SK-N-SH (cell line): ENCODE measurements at regions not wholly inside any gene's neighbourhood (a gene's known extent, or its start where the extent isn't known, plus 50 kb on each side); places are given as distances from the start of the nearest gene placed in this dataset.

ENCODE experiments used
- CTCF ChIA-PET: fragments of 300-600, 350-600 bp; formaldehyde crosslinking; extraction: SDS; loops from one replicate; lab custom pipeline; 2021; lab: Yijun Ruan, JAX
- POLR2A ChIA-PET: fragments of 350-600 bp; sonication (Branson Sonifier 250); formaldehyde crosslinking; extraction: SDS; loops from one replicate; lab custom pipeline; 2020; ENCODE audit warnings: antibody characterized with exemption, inconsistent platforms; lab: Yijun Ruan, JAX
- DNase-seq: peaks from one replicate; pipeline ENCODE4 v3.0.0; 2012
- H2AFZ ChIP-seq: fragments of 200-600 bp; sonication (generic); 2 replicates; pipeline ENCODE4 v1.8.1; 2016; ENCODE audit warnings: antibody characterized with exemption, mild to moderate bottlenecking, low read depth
- H3F3A ChIP-seq: fragments of 200-600 bp; sonication (generic); replicated peaks from 2 replicates; pipeline ENCODE3; 2016; ENCODE audit warnings: antibody characterized with exemption, mild to moderate bottlenecking; ENCODE audit not compliant: insufficient read depth
- H3K27ac ChIP-seq, 2 experiments: fragments of 200-500 bp in 1 of 2; fragments of 200-600 bp in 1 of 2; sonication (Bioruptor generic) in 1 of 2; sonication (generic), shearing (Covaris generic) in 1 of 2; 2 replicates each; pipeline versions ENCODE4 v1.5.1 to v1.6.1; 2014 to 2016; ENCODE audit warnings: low read depth in 2 of 2, inconsistent platforms in 1 of 2, low read length in 1 of 2, mild to moderate bottlenecking in 1 of 2, mixed read lengths in 1 of 2
- H3K27me3 ChIP-seq: fragments of 200-600 bp; sonication (generic), shearing (Covaris generic); 2 replicates; pipeline ENCODE4 v1.6.1; 2016; ENCODE audit warnings: mixed run types; ENCODE audit not compliant: insufficient read depth
- H3K36me3 ChIP-seq, 2 experiments: fragments of 200-500 bp in 1 of 2; fragments of 200-600 bp in 1 of 2; sonication (Bioruptor generic) in 1 of 2; sonication (generic) in 1 of 2; replicated peaks in 1 of 2; 2 replicates each; pipeline versions ENCODE3 to v1.5.1; 2014 to 2016; ENCODE audit warnings: low read length in 1 of 2, mild to moderate bottlenecking in 1 of 2; ENCODE audit not compliant: insufficient read depth in 2 of 2, control insufficient read depth in 1 of 2
- H3K4me1 ChIP-seq, 2 experiments: fragments of 200-500 bp in 1 of 2; fragments of 200-600 bp in 1 of 2; sonication (Bioruptor generic) in 1 of 2; sonication (generic), shearing (Covaris generic) in 1 of 2; 2 replicates each; pipeline versions ENCODE4 v1.5.1 to v1.6.1; 2014 to 2016; ENCODE audit warnings: low read depth in 1 of 2, low read length in 1 of 2, mixed run types in 1 of 2; ENCODE audit not compliant: insufficient read depth in 2 of 2, control insufficient read depth in 1 of 2
- H3K4me2 ChIP-seq: fragments of 200-600 bp; sonication (generic), shearing (Covaris generic); 2 replicates; pipeline ENCODE4 v1.6.1; 2017; ENCODE audit warnings: mixed run types
- H3K4me3 ChIP-seq, 2 experiments: fragments of 200-500 bp in 1 of 2; fragments of 200-600 bp in 1 of 2; sonication (Bioruptor generic) in 1 of 2; sonication (generic), shearing (Covaris generic) in 1 of 2; 2 replicates each; pipeline versions ENCODE4 v1.5.1 to v1.8.1; 2014 to 2016; ENCODE audit warnings: low read depth in 2 of 2, inconsistent platforms in 1 of 2, low read length in 1 of 2, mild to moderate bottlenecking in 1 of 2, mixed read lengths in 1 of 2, moderate library complexity in 1 of 2
- H3K79me2 ChIP-seq: fragments of 200-600 bp; sonication (generic); 2 replicates; pipeline ENCODE4 v1.8.1; 2017; ENCODE audit warnings: mild to moderate bottlenecking; ENCODE audit not compliant: insufficient read depth
- H3K9ac ChIP-seq: fragments of 200-600 bp; sonication (generic); 2 replicates; pipeline ENCODE4 v1.6.1; 2017; ENCODE audit warnings: mixed run types
- H3K9me2 ChIP-seq: fragments of 200-600 bp; sonication (generic); 2 replicates; pipeline ENCODE4 v1.6.1; 2017; ENCODE audit warnings: mixed run types
- H3K9me3 ChIP-seq: fragments of 200-600 bp; sonication (generic); 2 replicates; pipeline ENCODE4 v1.6.1; 2017; ENCODE audit warnings: mixed run types, mild to moderate bottlenecking, moderate library complexity
- H4K20me1 ChIP-seq: fragments of 200-600 bp; sonication (generic); 2 replicates; pipeline ENCODE4 v1.6.1; 2017; ENCODE audit warnings: mild to moderate bottlenecking, mixed run types; ENCODE audit not compliant: insufficient read depth
- FOXM1 ChIP-seq: IDR thresholded peaks from 2 replicates; pipeline ENCODE4 v1.4.0; 2012; ENCODE audit warnings: low read depth, mild to moderate bottlenecking
- GABPA ChIP-seq: IDR thresholded peaks from 2 replicates; pipeline ENCODE4 v1.4.0; 2012; ENCODE audit warnings: low read depth, mild to moderate bottlenecking
- NFIC ChIP-seq: IDR thresholded peaks from 2 replicates; pipeline ENCODE4 v1.4.0; 2012; ENCODE audit warnings: borderline replicate concordance
- POLR2AphosphoS5 ChIP-seq: IDR thresholded peaks from 2 replicates; pipeline ENCODE4 v1.6.1; 2012; ENCODE audit warnings: low read depth, low read length
- REST ChIP-seq: IDR thresholded peaks from 2 replicates; pipeline ENCODE4 v1.6.1; 2012; ENCODE audit warnings: mild to moderate bottlenecking, low read depth, low read length, moderate library complexity
- USF2 ChIP-seq: fragments of 150-350 bp; IDR thresholded peaks from 2 replicates; pipeline ENCODE4 v1.6.1; 2017; ENCODE audit warnings: antibody characterized with exemption, low read length, low read depth, borderline replicate concordance
- TF ChIP-seq, protein P1 (sequence below): fragments of 200-600 bp; sonication (generic); IDR thresholded peaks from 2 replicates; pipeline ENCODE4 v1.6.1; 2017; ENCODE audit warnings: antibody characterized with exemption, mild to moderate bottlenecking, moderate library complexity
- TF ChIP-seq, protein P2 (sequence below): IDR thresholded peaks from 2 replicates; pipeline ENCODE4 v1.4.0; 2012; ENCODE audit warnings: low read depth, borderline replicate concordance

- TF ChIP-seq FOXM1 (no peak), POLR2AphosphoS5 (no peak), NFIC (no peak)
- TF ChIP-seq, all 33 proteins: peak for 0
Measured at GRCh38 chr4:130486186-130486585, 1390.2 kb downstream of the C4orf33 start (continued).

- ChIA-PET POLR2A (no interaction called here), CTCF (no interaction called here)
- no peak overlapping the region for H3K27ac ChIP-seq
- no peaks in the 10 kb centered on the region for H3K36me3 ChIP-seq
- no peaks in the 10 kb centered on the region for H4K20me1 ChIP-seq
- H3K9me3 ChIP-seq, result no peaks in the 10 kb centered on the region
- H3K4me2 ChIP-seq, result no peak overlapping the region
- no peak overlapping the region for H2AFZ ChIP-seq
- no peaks in the 10 kb centered on the region for H3K27me3 ChIP-seq
- H3K4me1 ChIP-seq, result no peaks in the 10 kb centered on the region
- no peaks in the 10 kb centered on the region for H3K9me2 ChIP-seq
- H3K9ac ChIP-seq, result no peak overlapping the region
- no peaks in the 10 kb centered on the region for H3K79me2 ChIP-seq
- no peaks in the 10 kb centered on the region for H3F3A ChIP-seq
- H3K4me3 ChIP-seq, result no peak overlapping the region
- DNase-seq, result no peak
- no peak for TF ChIP-seq GABPA
- TF ChIP-seq, protein P1, sequence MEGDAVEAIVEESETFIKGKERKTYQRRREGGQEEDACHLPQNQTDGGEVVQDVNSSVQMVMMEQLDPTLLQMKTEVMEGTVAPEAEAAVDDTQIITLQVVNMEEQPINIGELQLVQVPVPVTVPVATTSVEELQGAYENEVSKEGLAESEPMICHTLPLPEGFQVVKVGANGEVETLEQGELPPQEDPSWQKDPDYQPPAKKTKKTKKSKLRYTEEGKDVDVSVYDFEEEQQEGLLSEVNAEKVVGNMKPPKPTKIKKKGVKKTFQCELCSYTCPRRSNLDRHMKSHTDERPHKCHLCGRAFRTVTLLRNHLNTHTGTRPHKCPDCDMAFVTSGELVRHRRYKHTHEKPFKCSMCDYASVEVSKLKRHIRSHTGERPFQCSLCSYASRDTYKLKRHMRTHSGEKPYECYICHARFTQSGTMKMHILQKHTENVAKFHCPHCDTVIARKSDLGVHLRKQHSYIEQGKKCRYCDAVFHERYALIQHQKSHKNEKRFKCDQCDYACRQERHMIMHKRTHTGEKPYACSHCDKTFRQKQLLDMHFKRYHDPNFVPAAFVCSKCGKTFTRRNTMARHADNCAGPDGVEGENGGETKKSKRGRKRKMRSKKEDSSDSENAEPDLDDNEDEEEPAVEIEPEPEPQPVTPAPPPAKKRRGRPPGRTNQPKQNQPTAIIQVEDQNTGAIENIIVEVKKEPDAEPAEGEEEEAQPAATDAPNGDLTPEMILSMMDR, result no peak
- TF ChIP-seq, protein P2, sequence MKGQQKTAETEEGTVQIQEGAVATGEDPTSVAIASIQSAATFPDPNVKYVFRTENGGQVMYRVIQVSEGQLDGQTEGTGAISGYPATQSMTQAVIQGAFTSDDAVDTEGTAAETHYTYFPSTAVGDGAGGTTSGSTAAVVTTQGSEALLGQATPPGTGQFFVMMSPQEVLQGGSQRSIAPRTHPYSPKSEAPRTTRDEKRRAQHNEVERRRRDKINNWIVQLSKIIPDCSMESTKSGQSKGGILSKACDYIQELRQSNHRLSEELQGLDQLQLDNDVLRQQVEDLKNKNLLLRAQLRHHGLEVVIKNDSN, result no peak
- no peak for TF ChIP-seq REST
- no peak for TF ChIP-seq USF2
Measured at GRCh38 chr4:130486841-130487240, 1390.9 kb downstream of the C4orf33 start.
